PC-3 (cell line): ENCODE measurements at regions not wholly inside any gene's neighbourhood (a gene's known extent, or its start where the extent isn't known, plus 50 kb on each side); places are given as distances from the start of the nearest gene placed in this dataset.
A peak's percentile ranks its signal among the peaks of the same experiment; 100 is the strongest.

Source experiments
- ATAC-seq: fragments of 200-7000 bp; cut with Tn5 transposase; 2 replicates; pipeline ENCODE4 v1.9.1; 2020; ENCODE audit warnings: mild to moderate bottlenecking, moderate library complexity
- BruUV-seq: library from RNA; stranded (reverse); fragments of 400-500 nt; replicated peaks from 2 replicates; lab custom pipeline; 2021; lab: Mats Ljungman, UMichigan
- CTCF ChIA-PET: fragments of 300-600 bp; sonication (Branson Sonifier 250); formaldehyde crosslinking; loops from one replicate; lab custom pipeline; 2022; ENCODE audit warnings: antibody characterized with exemption; lab: Charles Lee
- POLR2A ChIA-PET: fragments of 300-600 bp; sonication (Branson Sonifier 250); formaldehyde crosslinking; loops from one replicate; lab custom pipeline; 2022; ENCODE audit warnings: antibody characterized with exemption; ENCODE audit not compliant: unreplicated experiment; lab: Charles Lee
- DNase-seq: peaks from one replicate; pipeline ENCODE4 v3.0.0-alpha.2; 2015
- H2AFZ ChIP-seq: fragments of 300-600 bp; sonication (generic); 2 replicates; pipeline ENCODE4 v1.6.0; 2016; ENCODE audit warnings: antibody characterized with exemption, low read length
- H3F3A ChIP-seq: fragments of 300-600 bp; sonication (generic); one replicate; pipeline ENCODE4 v1.6.0; 2017; ENCODE audit warnings: antibody characterized with exemption, low read length, control low read depth, mild to moderate bottlenecking; ENCODE audit not compliant: unreplicated experiment
- H3K27ac ChIP-seq: fragments of 300-600 bp; sonication (generic); 2 replicates; pipeline ENCODE4 v1.5.1; 2016; ENCODE audit warnings: mild to moderate bottlenecking, low read length
- H3K27me3 ChIP-seq: fragments of 300-600 bp; sonication (generic); 2 replicates; pipeline ENCODE4 v1.6.1; 2016; ENCODE audit warnings: low read length, mixed read lengths
- H3K36me3 ChIP-seq: fragments of 300-600 bp; sonication (generic); 2 replicates; pipeline ENCODE4 v1.6.1; 2016; ENCODE audit warnings: low read depth, mixed run types, low read length, mixed read lengths
- H3K4me1 ChIP-seq: fragments of 300-600 bp; sonication (generic); 2 replicates; pipeline ENCODE4 v1.5.1; 2016; ENCODE audit warnings: low read length; ENCODE audit not compliant: insufficient read depth
- H3K4me2 ChIP-seq: fragments of 300-600 bp; sonication (generic); 2 replicates; pipeline ENCODE4 v1.6.0; 2016; ENCODE audit warnings: low read length
- H3K4me3 ChIP-seq: fragments of 300-600 bp; sonication (generic); 2 replicates; pipeline ENCODE4 v1.5.1; 2016; ENCODE audit warnings: mild to moderate bottlenecking, low read length, mixed read lengths
- H3K79me2 ChIP-seq: fragments of 300-600 bp; sonication (generic); 2 replicates; pipeline ENCODE4 v1.6.1; 2017; ENCODE audit warnings: low read length, mixed read lengths
- H3K9ac ChIP-seq: fragments of 300-600 bp; sonication (generic); 2 replicates; pipeline ENCODE4 v1.6.0; 2016; ENCODE audit warnings: mild to moderate bottlenecking, low read length
- H3K9me2 ChIP-seq: fragments of 300-600 bp; sonication (generic); replicated peaks from 2 replicates; pipeline ENCODE4 v1.6.1; 2016; ENCODE audit warnings: mixed run types, low read length, mixed read lengths
- H3K9me3 ChIP-seq: fragments of 300-600 bp; sonication (generic); 2 replicates; pipeline ENCODE4 v1.6.1; 2016; ENCODE audit warnings: low read length, mixed read lengths
- H4K20me1 ChIP-seq: fragments of 300-600 bp; sonication (generic); 2 replicates; pipeline ENCODE4 v1.6.1; 2016; ENCODE audit warnings: low read length, mixed read lengths
- CTCF ChIP-seq: fragments of 300-600 bp; sonication (generic); conservative IDR thresholded peaks from 2 replicates; pipeline ENCODE4 v1.5.1; 2017; ENCODE audit warnings: antibody characterized with exemption, low read depth, mild to moderate bottlenecking, low read length
- EZH2 ChIP-seq: fragments of 300-600 bp; sonication (generic); IDR thresholded peaks from one replicate; pipeline ENCODE4 v1.6.1; 2017; ENCODE audit warnings: antibody characterized with exemption, mild to moderate bottlenecking, low read length; ENCODE audit not compliant: unreplicated experiment
- EZH2phosphoT487 ChIP-seq: fragments of 300-600 bp; sonication (generic); IDR thresholded peaks from 2 replicates; pipeline ENCODE4 v1.6.1; 2018; ENCODE audit warnings: mild to moderate bottlenecking, antibody characterized with exemption, low read length, borderline replicate concordance
- intact Hi-C: fragments of 100-400 bp; cut with micrococcal nuclease; formaldehyde crosslinking; loops from 2 replicates; pipeline ENCODE4 v1.9.0; 2023

DNA sequence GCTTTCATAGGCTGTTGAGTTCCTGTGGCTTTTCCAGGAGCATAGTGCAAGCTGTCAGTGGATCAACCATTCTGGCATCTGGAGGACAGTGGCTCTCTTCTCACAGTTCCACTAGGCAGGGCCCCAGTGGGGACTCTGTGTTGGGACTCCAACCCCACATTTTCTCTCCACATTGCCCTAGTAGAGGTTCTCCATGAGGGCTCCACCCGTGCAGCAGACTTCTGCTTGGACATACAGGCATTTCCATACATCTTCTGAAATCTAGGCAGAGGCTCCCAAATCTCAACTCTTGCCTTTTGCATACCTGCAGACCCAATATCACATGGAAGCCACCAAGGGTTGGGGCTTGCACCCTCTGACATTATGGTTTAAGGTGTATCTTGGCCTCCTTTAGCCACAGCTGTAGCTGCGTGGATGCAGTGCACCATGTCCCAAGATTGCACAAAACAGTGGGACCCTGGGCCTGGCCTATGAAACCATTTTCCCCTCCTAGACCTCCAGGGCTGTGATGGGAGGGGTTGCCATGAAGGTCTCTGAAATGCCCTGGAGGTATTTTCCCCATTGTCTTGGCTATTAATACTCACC, 645.9 kb upstream of the CITED2 start:
- Histone ChIP-seq H3K27ac (no peak overlapping the region), H3F3A (no peaks in the 10 kb centered on the region), H3K27me3 (no peaks in the 10 kb centered on the region), H3K9me2 (no peaks in the 10 kb centered on the region), H3K4me1 (no peaks in the 10 kb centered on the region), H3K4me3 (no peak overlapping the region), H2AFZ (no peak overlapping the region), H3K9ac (no peak overlapping the region), H4K20me1 (no peaks in the 10 kb centered on the region), H3K36me3 (no peaks in the 10 kb centered on the region), H3K9me3 (no peaks in the 10 kb centered on the region), H3K4me2 (no peak overlapping the region), H3K79me2 (no peaks in the 10 kb centered on the region)
- ChIA-PET CTCF (no interaction called here), POLR2A (no interaction called here)
- no peak for TF ChIP-seq EZH2phosphoT487
- TF ChIP-seq CTCF, result no peak
- no peak for TF ChIP-seq EZH2
- BruUV-seq, result no TSS peak
- intact Hi-C loops, result no loop called here
- DNase-seq (no peak), ATAC-seq (no peak)

DNA sequence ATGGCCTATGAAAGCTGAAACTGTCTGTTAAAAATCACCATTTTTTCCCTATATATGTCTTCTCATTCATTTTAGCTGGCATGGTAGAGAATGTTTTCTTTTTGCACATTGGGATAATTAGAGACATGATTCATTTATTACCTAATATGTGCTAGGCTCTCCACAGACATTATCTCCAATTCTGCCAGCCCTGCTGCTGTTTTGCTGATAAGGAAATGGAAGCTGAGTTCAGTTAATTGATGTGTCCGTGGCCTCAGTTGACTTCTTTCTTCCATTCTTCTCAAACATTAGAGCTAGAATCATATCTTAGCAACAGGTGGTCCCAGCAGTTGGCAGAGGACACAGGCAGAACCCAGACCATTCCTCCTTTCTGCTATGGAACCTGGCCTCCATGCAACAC, 644.1 kb upstream of the CITED2 start:
- Histone ChIP-seq H3K4me1 (no peaks in the 10 kb centered on the region), H3K4me2 (no peak overlapping the region), H3K27ac (no peak overlapping the region), H2AFZ (no peak overlapping the region), H3K9me2 (no peaks in the 10 kb centered on the region), H3K36me3 (no peaks in the 10 kb centered on the region), H3K9ac (no peak overlapping the region), H3F3A (no peaks in the 10 kb centered on the region), H3K79me2 (no peaks in the 10 kb centered on the region), H3K9me3 (no peaks in the 10 kb centered on the region), H3K4me3 (no peak overlapping the region), H4K20me1 (no peaks in the 10 kb centered on the region), H3K27me3 (no peaks in the 10 kb centered on the region)
- no peak for ATAC-seq
- no peak for TF ChIP-seq EZH2
- intact Hi-C loops, result no loop called here
- DNase-seq, result no peak
- POLR2A ChIA-PET, result no interaction called here
- CTCF ChIA-PET, result no interaction called here
- BruUV-seq, result no TSS peak

DNA sequence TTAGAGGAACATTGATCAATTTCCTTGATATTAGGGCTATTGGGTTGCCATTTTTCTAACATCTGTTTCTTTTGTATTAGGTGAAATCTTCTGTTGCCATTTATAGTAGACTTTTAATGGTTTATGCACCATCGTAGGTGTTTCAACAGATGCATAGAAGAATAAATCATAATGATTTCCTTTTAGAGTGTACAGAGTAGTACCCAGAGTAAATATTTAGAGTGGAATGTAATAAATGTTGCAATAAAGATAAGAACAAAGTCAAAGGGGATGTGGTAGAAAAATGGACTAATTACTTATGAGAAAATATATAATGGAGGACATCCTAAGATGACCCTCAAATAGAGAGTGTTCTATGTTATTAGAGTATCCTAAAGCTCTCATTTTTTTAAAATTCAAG, 643.0 kb upstream of the CITED2 start:
- Histone ChIP-seq H4K20me1 (no peaks in the 10 kb centered on the region), H2AFZ (no peak overlapping the region), H3K4me1 (no peaks in the 10 kb centered on the region), H3K27me3 (no peaks in the 10 kb centered on the region), H3K4me3 (no peak overlapping the region), H3K4me2 (no peak overlapping the region), H3K79me2 (no peaks in the 10 kb centered on the region), H3K9me2 (no peaks in the 10 kb centered on the region), H3K36me3 (no peaks in the 10 kb centered on the region), H3F3A (no peaks in the 10 kb centered on the region), H3K27ac (no peak overlapping the region), H3K9me3 (no peaks in the 10 kb centered on the region), H3K9ac (no peak overlapping the region)
- no peak for DNase-seq
- ATAC-seq, result peak; percentile 68
- ChIA-PET CTCF (no interaction called here), POLR2A (no interaction called here)
- no peak for TF ChIP-seq CTCF
- TF ChIP-seq EZH2, result no peak
- intact Hi-C loops, result loop anchor here (1.0 kb wide), 1 partner anchor 26 kb away; no protein-coding TSS in a partner anchor
- no TSS peak for BruUV-seq
